D341Med (cell line): ENCODE measurements at regions not wholly inside any gene's neighbourhood (a gene's known extent, or its start where the extent isn't known, plus 50 kb on each side); places are given as distances from the start of the nearest gene placed in this dataset.
A peak's percentile ranks its signal among the peaks of the same experiment; 100 is the strongest.

ENCODE experiments used
- DNase-seq: peaks from one replicate; pipeline ENCODE4 v3.0.0; 2012; ENCODE audit warnings: low spot score

- peak; percentile 74 for DNase-seq
Measured at GRCh38 chr18:38076346-38077070, 510.9 kb upstream of the CELF4 start.

GRCh38 chr18:38074298-38074876, 508.8 kb upstream of the CELF4 start:
- DNase-seq, result no peak

- DNase-seq, result no peak
Measured at GRCh38 chr18:38067821-38068220, 502.2 kb upstream of the CELF4 start.

GRCh38 chr18:38067086-38067485, 501.5 kb upstream of the CELF4 start:
- no peak for DNase-seq

GRCh38 chr18:38052879-38053590, 487.4 kb upstream of the CELF4 start:
- DNase-seq, result no peak

- DNase-seq, result peak; percentile 58
Measured at GRCh38 chr18:38047820-38048219, 482.2 kb upstream of the CELF4 start.

- no peak for DNase-seq
Measured at GRCh38 chr18:38046651-38047050, 481.1 kb upstream of the CELF4 start.

- no peak for DNase-seq
Measured at GRCh38 chr18:38045845-38046244, 480.2 kb upstream of the CELF4 start.

GRCh38 chr18:38042211-38042890, 476.8 kb upstream of the CELF4 start:
- DNase-seq, result no peak

- no peak for DNase-seq
Measured at GRCh38 chr18:38038242-38038641, 472.6 kb upstream of the CELF4 start.

GRCh38 chr18:38035193-38035592, 469.6 kb upstream of the CELF4 start:
- DNase-seq, result no peak

GRCh38 chr18:38033282-38033681, 467.7 kb upstream of the CELF4 start:
- no peak for DNase-seq

GRCh38 chr18:38032516-38032915, 466.9 kb upstream of the CELF4 start:
- DNase-seq, result no peak

GRCh38 chr18:38028946-38029345, 463.3 kb upstream of the CELF4 start:
- no peak for DNase-seq

- DNase-seq, result no peak
Measured at GRCh38 chr18:38025433-38026038, 459.9 kb upstream of the CELF4 start.

- DNase-seq, result no peak
Measured at GRCh38 chr18:38023871-38024270, 458.3 kb upstream of the CELF4 start.

GRCh38 chr18:38022234-38022633, 456.6 kb upstream of the CELF4 start:
- DNase-seq, result no peak

- DNase-seq, result no peak
Measured at GRCh38 chr18:38019292-38019691, 453.7 kb upstream of the CELF4 start.

GRCh38 chr18:38010971-38011857, 445.6 kb upstream of the CELF4 start:
- no peak for DNase-seq

- DNase-seq, result no peak
Measured at GRCh38 chr18:38010037-38010436, 444.4 kb upstream of the CELF4 start.

GRCh38 chr18:38009320-38009719, 443.7 kb upstream of the CELF4 start:
- no peak for DNase-seq
